Skeletal muscle satellite cell (primary cell): ENCODE measurements at regions not wholly inside any gene's neighbourhood (a gene's known extent, or its start where the extent isn't known, plus 50 kb on each side); places are given as distances from the start of the nearest gene placed in this dataset.
"Not testable (repeated sequence)": the region's sequence is repeated elsewhere in the genome, so short reads cannot be mapped to it uniquely, and the experiment has no call there.

ENCODE experiments used
- H3K27me3 ChIP-seq: 2 replicates; pipeline ENCODE4 v1.7.0; 2013; ENCODE audit warnings: low read length; ENCODE audit not compliant: control insufficient read depth, insufficient read depth
- H3K36me3 ChIP-seq: 2 replicates; pipeline ENCODE4 v1.7.0; 2013; ENCODE audit warnings: mild to moderate bottlenecking, control low read depth, low read length; ENCODE audit not compliant: insufficient read depth
- H3K4me1 ChIP-seq: 2 replicates; pipeline ENCODE4 v1.7.0; 2013; ENCODE audit warnings: low read length; ENCODE audit not compliant: control insufficient read depth, insufficient read depth
- H3K4me2 ChIP-seq: 2 replicates; pipeline ENCODE4 v1.7.0; 2013; ENCODE audit warnings: mild to moderate bottlenecking, low read length
- H3K4me3 ChIP-seq: 2 replicates; pipeline ENCODE4 v1.7.0; 2013; ENCODE audit warnings: low read length
- H3K9ac ChIP-seq: 2 replicates; pipeline ENCODE4 v1.7.0; 2013; ENCODE audit warnings: mild to moderate bottlenecking, low read depth, low read length, moderate library complexity
- H3K9me3 ChIP-seq: replicated peaks from 2 replicates; pipeline ENCODE4 v1.7.0; 2013; ENCODE audit warnings: mild to moderate bottlenecking, control low read depth, low read length

DNA sequence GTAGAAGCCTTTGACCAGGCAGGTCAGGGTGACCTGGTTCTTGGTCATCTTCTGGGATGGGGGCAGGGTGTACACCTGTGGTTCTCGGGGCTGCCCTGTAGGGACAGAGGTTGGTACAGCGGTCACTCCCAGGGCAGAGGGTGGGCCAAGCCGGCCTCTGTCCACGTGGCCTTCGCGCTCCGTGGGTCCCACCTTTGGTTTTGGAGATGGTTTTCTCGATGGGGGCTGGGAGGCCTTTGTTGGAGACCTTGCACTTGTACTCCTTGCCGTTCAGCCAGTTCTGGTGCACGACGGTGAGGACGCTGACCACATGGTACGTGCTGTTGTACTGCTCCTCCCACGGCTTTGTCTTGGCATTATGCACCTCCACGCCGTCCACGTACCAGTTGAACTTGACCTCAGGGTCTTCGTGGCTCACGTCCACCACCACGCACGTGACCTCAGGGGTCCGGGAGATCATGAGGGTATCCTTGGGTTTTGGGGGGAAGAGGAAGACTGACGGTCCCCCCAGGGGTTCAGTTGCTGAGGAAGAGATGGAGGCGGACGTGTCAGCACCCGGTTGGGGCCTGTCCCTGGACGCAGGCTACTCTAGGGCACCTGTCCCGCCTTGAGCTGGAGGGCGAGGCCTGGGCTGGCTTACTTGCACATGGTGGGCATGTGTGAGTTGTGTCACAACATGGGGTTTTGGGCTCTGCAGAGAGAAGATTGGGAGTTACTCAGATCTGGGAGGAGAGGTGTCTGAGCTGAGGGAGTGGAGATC is 142.3 kb downstream of the TMEM121 start:
- not testable (repeated sequence) for H3K4me2 ChIP-seq, H3K36me3 ChIP-seq, H3K27me3 ChIP-seq, H3K4me1 ChIP-seq, H3K4me3 ChIP-seq, H3K9me3 ChIP-seq, H3K9ac ChIP-seq

DNA sequence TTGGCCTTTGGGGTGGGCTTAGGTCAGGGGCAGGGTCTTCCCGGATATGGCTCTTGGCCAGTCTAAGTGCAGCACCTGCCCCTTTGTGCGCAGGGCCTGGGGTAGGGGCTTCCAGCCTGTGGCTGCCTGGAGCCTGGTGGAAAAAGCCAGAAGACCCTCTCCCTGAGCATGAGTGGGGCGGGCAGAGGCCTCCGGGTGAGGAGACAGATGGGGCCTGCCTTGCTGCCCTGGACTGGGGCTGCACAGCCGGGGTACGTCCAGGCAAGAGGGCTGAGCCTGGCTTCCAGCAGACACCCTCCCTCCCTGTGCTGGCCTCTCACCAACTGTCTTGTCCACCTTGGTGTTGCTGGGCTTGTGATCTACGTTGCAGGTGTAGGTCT is 142.8 kb downstream of the TMEM121 start:
- H3K9ac ChIP-seq, H3K36me3 ChIP-seq, H3K4me1 ChIP-seq, H3K4me2 ChIP-seq, H3K9me3 ChIP-seq, H3K27me3 ChIP-seq, H3K4me3 ChIP-seq: not testable (repeated sequence)

DNA sequence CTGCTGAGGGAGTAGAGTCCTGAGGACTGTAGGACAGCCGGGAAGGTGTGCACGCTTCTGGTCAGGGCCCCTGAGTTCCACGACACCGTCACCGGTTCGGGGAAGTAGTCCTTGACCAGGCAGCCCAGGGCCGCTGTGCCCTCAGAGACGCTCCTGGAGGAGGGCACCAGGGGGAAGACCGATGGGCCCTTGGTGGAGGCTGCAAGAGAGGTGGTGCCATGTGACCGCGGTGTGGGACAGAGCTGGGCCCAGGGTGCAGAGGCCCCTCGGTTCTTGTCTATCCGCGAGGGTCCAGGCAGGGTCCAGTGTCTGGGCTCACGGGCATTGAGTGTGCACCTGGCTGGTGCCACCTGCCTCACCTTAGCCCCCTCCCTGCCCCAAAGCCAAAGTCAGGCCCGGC is 143.3 kb downstream of the TMEM121 start:
- H3K4me2 ChIP-seq, H3K36me3 ChIP-seq, H3K4me1 ChIP-seq, H3K9ac ChIP-seq, H3K27me3 ChIP-seq, H3K9me3 ChIP-seq, H3K4me3 ChIP-seq: not testable (repeated sequence)

DNA sequence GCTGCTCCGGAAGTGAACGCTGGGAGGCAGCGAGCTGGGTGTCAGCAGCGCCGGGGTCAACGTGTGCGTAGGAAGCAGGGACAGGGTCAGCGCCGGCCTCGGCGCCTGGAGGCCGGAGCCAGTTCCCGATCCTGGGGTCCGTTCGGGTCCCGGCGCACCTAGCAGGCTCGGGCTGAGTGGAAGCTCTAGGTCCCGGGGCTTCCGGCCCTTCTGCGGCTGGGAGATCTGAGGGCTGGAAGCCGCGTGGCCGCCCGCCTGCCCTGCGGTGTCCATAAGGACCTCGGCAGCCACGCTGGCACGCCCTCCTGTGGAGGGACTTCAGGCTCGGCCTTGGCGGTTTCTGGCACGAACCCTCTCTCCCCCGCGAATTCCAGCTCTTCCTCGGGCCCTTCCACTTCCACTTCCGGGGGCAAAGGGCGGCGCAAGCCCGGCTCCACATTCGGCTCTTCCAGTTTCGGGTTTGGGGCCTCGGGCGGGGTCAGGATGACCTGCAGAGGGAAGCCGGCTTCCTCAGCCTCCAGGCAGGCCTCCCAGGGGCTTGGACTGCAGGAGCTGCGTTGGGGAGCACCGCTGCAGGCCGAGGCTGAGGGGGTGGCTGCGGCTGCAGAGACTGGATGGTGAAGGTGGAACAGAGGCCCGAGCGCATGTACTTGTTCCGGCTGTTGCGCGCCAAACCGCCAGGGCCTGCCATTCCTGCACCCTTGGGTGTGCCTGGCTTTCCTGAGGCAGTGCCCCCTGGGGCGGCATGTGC is 146.2 kb downstream of the TMEM121 start:
- not testable (repeated sequence) for H3K27me3 ChIP-seq, H3K9ac ChIP-seq, H3K9me3 ChIP-seq, H3K4me1 ChIP-seq, H3K4me3 ChIP-seq, H3K36me3 ChIP-seq, H3K4me2 ChIP-seq

DNA sequence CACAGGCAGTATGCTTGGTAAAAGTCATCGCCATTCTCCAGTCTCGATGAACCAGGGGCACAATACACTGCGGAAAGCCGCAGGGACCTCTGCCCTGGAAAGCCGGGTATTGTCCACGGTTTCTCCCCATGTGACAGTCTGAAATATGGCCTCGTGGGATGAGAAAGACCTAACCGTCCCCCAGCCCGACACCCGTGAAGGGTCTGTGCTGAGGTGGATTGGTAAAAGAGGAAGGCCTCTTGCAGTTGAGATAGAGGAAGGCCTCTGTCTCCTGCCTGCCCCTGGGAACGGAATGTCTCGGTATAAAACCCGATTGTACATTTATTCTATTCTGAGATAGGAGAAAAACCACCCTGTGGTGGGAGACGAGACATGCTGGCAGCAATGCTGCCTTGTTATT is 149.1 kb downstream of the TMEM121 start:
- H3K9ac ChIP-seq, H3K4me2 ChIP-seq, H3K36me3 ChIP-seq, H3K9me3 ChIP-seq, H3K27me3 ChIP-seq, H3K4me3 ChIP-seq, H3K4me1 ChIP-seq: not testable (repeated sequence)

DNA sequence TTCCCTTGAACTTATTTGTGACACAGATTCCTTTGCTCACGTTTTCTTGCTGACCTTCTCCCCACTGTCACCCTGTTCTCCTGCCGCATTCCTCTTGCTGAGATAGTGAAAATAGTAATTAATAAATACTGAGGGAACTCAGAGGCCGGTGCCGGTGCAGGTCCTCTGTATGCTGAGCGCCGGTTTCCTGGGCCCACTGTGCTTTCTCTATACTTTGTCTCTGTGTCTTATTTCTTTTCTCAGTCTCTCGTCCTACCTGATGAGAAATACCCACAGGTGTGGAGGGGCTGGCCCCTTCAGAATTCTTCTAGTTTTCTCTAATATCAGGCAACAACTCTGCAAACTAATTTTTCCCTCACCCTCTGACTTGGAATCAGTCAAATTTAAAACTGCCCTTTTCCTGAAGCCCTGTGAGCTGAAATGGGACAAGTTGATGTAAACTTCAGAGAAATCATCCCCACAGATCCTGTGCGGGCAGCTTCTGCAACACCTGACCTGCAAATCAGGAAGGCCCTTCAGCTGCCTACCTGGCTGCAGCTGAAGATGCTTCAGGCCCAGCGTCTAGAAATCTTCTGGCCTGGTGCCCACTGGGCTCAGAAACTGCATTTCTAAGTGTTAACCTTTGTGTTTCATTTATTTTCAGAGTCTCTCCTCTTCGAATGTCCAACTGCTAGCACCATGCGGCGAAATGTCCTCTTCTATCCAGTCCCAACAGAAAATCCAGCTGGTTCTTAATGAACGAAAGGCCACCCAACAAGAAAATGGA is 149.7 kb downstream of the TMEM121 start:
- H3K27me3 ChIP-seq, H3K4me1 ChIP-seq, H3K9me3 ChIP-seq, H3K4me3 ChIP-seq, H3K9ac ChIP-seq, H3K36me3 ChIP-seq, H3K4me2 ChIP-seq: not testable (repeated sequence)

DNA sequence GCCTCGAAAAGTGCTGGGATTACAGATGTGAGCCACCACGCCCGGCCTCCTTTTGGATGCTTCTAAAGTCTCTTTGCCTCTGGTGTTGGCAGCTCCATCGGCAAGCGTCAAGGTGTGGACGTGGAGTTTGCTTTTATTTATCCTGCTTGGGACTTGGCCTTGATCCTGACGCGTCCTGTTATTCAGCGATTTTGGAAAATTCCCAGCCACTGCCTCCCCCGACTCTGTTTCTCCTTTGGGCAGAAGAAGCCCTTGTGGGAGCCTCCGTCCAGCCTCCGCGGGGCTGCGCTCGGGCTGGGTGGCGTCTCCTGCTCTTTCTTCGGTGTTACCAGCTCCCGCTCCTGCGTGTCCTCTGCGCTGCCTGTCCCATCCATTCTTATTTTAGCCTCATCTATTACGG is 151.7 kb downstream of the TMEM121 start:
- not testable (repeated sequence) for H3K4me2 ChIP-seq, H3K4me1 ChIP-seq

DNA sequence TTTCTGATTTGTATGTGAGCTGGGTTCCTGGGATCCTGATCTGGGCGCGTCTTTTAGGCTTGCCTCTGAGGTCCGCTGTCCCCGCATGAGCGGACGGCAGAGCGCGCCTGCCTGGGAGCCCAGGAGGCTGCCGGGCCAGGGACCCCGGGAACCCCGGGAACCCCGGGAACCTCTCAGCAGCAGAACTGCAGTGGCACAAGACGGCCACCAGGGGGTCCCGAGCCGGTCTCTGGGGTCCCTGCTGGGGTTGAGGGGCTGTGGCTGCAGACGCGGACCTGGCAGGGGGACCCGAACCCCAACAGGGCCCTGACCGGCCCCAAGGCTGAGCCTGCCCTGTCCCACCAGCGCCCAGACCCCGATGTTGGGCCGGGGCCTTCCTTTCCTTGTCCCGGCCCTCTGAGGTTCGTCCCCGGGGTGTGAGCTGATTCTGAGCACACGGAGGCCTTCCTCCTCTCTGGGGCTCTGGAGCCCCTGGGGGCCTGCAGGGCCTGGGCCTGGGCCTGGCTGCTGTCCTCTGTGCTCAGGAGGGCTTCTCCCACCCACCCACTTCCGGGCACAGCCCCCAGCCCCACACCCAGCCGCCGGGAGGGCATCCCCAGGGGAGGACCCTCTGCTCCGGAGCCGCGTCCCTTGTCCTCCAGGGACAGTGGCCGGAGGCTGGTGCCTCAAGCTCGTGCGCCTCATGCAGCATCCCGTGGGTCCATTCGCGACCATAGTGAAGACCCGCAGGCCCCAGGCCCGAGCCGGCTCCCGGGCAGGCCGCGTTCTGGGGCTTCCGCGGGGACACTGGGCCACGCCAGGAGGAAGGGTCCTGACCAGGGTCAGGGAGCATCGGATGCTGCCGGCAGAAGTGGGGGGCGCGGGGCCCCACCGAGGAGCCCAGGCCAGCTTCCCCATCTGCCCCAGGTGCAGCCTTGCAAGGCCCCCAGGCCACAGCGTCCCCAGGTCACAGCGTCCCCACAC is 152.9 kb downstream of the TMEM121 start:
- not testable (repeated sequence) for H3K4me2 ChIP-seq, H3K27me3 ChIP-seq, H3K9me3 ChIP-seq, H3K4me1 ChIP-seq, H3K4me3 ChIP-seq, H3K36me3 ChIP-seq, H3K9ac ChIP-seq

More for the DNA sequence above, 151.7 kb downstream of the TMEM121 start:
- H3K27me3 ChIP-seq, H3K4me3 ChIP-seq, H3K9me3 ChIP-seq, H3K9ac ChIP-seq, H3K36me3 ChIP-seq: not testable (repeated sequence)

DNA sequence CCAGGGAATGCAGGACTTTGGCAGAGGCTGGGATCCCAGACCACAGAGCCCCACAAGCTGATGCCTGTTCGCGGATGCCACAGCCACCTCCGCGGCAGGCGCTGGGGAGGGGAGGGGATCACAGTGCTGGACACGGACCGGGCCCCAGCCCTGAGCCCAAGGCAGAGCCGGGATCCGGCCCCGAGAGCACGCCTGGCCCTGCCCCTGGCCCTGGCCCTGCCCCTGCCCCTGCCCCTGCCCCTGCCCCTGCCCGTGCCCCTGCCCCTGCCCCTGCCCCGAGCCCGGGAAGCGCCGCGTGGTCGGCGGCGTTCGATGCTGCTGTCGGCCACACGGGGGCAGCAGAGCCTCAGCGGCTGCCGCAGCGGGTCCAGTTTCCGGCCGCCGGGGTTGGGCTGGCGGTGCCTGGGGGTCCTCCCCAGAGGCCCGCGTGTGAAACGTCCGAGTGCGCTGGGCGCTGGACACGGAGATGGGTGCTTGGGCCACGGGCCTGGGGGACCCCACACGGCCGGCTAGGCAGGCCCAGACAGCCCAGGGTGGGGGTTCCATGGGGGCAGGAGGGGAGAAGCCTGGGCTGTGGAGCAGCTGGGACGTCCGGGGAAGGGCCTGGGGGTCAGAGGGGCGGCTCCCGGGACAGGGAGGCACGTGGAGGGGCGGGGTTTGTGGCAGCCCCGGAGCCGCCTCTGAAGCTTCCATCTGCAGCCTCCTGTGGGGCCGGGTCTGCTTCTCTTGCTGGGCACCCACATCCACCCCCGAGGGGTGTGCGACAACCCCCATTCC is 153.8 kb downstream of the TMEM121 start:
- not testable (repeated sequence) for H3K4me2 ChIP-seq, H3K4me3 ChIP-seq, H3K27me3 ChIP-seq, H3K9ac ChIP-seq, H3K4me1 ChIP-seq, H3K9me3 ChIP-seq, H3K36me3 ChIP-seq

DNA sequence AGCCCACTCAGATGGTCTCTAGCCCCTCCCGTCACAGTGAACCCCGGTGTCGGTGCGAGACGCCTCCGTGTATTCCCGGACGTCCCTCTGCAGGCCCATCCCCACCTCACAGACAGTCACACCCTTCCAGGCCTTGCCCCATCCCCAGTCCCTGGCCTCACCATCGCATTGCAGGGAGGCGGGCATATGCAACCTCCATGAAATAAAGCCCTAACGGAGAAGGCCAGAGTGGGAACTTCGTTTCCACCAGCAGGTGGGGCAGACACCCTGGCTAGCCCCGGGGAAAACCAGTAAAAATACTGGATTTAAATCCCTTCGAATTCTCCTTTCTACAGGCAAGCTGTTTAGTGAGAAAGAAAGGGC is 154.3 kb downstream of the TMEM121 start:
- not testable (repeated sequence) for H3K4me1 ChIP-seq, H3K27me3 ChIP-seq, H3K36me3 ChIP-seq, H3K9me3 ChIP-seq, H3K9ac ChIP-seq, H3K4me2 ChIP-seq, H3K4me3 ChIP-seq
